ENCODE measurements at regions not wholly inside any gene's neighbourhood (a gene's known extent, or its start where the extent isn't known, plus 50 kb on each side); places are given as distances from the start of the nearest gene placed in this dataset.

DNA sequence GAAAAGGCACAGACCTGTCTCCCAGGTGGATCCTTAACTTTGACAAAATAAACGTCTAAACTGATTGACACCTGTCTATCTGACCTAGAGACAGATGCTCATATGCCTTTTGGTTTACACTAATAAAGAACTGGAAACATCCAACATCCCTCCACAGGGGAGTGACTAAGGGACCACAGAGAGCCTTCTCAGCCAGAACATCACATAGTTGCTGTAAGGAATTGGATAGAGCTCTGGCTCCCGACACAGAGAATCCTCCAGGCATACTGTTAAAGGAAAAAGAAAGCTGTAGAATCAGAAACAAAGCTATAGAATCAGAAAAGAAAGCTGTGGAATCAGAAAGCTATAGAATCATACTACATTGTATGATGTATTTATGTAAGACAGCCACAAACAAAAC is 258.8 kb downstream of the STK31 start:
- TF ChIP-seq, protein P1, sequence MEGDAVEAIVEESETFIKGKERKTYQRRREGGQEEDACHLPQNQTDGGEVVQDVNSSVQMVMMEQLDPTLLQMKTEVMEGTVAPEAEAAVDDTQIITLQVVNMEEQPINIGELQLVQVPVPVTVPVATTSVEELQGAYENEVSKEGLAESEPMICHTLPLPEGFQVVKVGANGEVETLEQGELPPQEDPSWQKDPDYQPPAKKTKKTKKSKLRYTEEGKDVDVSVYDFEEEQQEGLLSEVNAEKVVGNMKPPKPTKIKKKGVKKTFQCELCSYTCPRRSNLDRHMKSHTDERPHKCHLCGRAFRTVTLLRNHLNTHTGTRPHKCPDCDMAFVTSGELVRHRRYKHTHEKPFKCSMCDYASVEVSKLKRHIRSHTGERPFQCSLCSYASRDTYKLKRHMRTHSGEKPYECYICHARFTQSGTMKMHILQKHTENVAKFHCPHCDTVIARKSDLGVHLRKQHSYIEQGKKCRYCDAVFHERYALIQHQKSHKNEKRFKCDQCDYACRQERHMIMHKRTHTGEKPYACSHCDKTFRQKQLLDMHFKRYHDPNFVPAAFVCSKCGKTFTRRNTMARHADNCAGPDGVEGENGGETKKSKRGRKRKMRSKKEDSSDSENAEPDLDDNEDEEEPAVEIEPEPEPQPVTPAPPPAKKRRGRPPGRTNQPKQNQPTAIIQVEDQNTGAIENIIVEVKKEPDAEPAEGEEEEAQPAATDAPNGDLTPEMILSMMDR (IDR thresholded peaks at IDR 0.05) = no peak
- TF ChIP-seq POLR2A (IDR thresholded peaks at IDR 0.05) = no peak
- TF ChIP-seq POLR2AphosphoS5 (IDR thresholded peaks at IDR 0.05; ENCODE audit: insufficient read depth in 1 of 2, low read depth in 1 of 2) = no peak
